MV-4-11 (cell line): ENCODE measurements at regions not wholly inside any gene's neighbourhood (a gene's known extent, or its start where the extent isn't known, plus 50 kb on each side); places are given as distances from the start of the nearest gene placed in this dataset.

Experiments
- DNase-seq: peaks from one replicate; lab custom pipeline; 2025; lab: John Stamatoyannopoulos, UW

GRCh38 chr5:89471115-89471514 lies 588.1 kb upstream of the MEF2C start:
- DNase-seq: no peak

GRCh38 chr5:89470658-89471057 lies 587.7 kb upstream of the MEF2C start:
- DNase-seq: no peak

DNA sequence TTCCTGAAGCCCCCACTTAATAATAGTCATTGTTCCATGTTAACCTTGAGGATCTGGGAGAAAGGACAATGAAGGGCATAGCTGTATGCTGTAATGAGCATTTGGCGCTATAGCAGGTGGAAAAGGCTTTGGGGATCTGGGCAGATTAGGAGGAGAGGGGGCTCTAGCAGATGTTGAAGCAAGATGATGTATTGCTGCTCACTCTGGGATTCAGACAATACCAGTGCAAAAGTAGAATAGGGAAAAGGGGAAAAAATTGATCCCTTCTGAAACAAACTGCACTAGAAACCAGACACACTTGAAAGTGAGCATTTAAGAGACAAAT lies 575.3 kb upstream of the MEF2C start:
- no peak for DNase-seq

DNA sequence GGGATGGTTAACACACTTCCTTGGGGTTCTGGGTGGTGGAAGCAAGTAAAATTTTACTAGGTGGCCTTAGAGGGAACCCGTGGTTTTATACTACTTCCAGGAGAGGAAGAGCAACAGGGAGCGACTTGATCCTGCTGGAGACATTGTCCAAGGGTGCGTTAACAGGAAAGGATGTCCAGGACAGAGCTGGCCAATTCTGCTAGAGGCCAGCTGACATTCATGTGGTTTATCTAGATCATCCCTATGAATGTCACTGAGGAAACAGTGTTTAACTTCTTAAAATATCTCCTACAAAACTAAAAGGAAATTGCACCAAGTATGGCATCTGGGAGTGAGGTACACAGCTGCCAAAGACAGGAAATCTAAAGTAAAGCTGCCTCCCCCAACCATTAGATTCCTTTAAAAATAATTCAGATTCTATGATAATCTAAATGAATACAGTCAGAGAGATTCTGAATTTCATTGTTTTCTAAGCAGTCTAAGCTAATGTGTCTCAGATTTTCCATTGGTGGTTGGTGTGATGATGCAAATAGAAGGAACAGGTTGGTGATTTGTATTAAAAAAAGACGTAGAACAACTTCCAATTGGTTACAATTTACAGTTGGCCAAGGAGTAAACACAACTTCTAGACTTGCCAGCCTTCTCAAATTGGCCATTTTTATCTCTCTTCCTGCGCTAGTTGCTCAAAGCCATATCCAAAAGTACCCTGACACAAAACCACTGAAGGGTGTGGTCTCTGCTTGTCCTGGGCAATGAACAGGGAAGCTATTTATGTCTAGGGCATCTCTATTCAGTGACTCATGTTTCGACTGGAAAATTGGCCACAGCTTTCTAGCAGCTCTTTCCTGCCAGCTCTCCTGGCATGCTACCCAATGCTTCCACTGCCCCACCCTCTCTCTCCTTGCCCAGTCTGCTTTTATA lies 574.7 kb upstream of the MEF2C start:
- DNase-seq: peak; percentile 50

GRCh38 chr5:89452081-89452480 lies 569.1 kb upstream of the MEF2C start:
- DNase-seq: no peak

DNA sequence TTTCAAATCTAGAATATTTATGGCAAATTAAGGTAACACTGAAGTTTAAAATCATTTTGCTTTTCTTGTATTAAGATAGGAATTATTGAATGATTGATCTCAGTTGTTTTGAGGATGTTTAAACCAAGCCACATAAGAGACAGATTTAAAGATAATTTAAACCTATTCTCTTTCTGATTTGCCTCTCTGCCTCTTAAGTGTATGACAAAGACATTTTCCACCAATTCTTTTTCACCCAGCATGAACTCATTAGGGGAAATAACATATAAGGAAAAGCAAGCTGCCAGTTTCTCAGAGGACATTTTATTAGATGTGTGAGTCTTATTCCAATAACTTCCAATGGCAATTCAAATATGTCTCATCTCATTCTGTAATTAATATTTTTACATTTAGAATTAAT lies 568.3 kb upstream of the MEF2C start:
- no peak for DNase-seq

GRCh38 chr5:89450149-89450538 lies 567.2 kb upstream of the MEF2C start:
- no peak for DNase-seq

DNA sequence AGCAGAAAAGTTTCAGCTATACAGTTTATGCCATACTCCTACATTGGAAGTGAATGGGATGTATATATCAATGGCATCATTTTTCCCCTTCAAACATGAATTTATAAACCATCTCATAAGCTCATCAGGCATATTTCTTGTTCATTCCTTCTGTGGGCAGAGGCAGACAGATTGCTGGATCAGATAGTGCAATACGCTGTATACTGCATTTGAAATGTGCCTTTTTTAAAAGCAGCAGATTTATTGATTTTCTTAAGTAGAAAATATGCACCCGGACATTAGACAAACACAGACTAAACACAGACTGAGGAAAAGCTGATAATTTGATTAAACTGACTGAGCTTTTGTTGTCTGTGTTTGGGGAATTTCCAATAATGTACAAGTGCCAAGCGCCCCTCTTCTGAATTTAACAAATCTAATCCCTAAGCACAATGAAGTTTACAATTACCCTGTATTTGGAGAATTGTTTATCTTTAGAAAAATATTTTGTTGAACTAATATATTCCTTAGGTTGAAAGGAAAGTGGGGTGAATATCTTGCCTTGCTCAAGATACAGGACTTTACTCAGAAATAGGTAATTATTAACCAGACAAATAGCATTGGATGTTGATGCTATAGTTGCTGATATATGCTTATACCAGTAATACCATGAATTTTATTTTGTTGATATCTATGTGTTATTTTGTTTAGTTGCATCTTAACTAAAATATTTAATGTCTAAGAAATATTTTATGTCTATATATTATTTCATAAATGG lies 566.6 kb upstream of the MEF2C start:
- no peak for DNase-seq

GRCh38 chr5:89447027-89447426 lies 564.0 kb upstream of the MEF2C start:
- no peak for DNase-seq

- no peak for DNase-seq
Observed at GRCh38 chr5:89445106-89445745, 562.2 kb upstream of the MEF2C start.

GRCh38 chr5:89444088-89444487 lies 561.1 kb upstream of the MEF2C start:
- DNase-seq: peak; percentile 69

GRCh38 chr5:89443508-89443907 lies 560.5 kb upstream of the MEF2C start:
- DNase-seq: no peak

- DNase-seq: no peak
Observed at GRCh38 chr5:89441965-89442364, 559.0 kb upstream of the MEF2C start.

DNA sequence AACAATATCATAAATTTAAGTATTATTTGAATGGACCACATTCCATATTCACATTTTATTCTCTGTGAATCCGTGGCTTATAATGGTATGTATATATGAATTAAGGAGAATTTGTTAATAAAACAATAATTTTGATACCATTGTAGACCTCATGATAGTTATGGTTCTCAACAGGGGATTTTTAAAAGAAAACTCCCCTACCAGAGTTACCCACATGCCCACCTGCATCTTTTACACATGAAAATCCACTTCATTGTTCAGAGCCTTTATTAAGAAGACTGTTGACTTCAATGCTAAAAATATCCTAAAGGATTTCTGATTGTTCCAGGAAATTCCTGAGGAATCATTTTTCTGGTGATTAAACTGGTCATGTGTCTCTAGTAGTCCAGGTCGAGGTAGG lies 557.7 kb upstream of the MEF2C start:
- DNase-seq: no peak

DNA sequence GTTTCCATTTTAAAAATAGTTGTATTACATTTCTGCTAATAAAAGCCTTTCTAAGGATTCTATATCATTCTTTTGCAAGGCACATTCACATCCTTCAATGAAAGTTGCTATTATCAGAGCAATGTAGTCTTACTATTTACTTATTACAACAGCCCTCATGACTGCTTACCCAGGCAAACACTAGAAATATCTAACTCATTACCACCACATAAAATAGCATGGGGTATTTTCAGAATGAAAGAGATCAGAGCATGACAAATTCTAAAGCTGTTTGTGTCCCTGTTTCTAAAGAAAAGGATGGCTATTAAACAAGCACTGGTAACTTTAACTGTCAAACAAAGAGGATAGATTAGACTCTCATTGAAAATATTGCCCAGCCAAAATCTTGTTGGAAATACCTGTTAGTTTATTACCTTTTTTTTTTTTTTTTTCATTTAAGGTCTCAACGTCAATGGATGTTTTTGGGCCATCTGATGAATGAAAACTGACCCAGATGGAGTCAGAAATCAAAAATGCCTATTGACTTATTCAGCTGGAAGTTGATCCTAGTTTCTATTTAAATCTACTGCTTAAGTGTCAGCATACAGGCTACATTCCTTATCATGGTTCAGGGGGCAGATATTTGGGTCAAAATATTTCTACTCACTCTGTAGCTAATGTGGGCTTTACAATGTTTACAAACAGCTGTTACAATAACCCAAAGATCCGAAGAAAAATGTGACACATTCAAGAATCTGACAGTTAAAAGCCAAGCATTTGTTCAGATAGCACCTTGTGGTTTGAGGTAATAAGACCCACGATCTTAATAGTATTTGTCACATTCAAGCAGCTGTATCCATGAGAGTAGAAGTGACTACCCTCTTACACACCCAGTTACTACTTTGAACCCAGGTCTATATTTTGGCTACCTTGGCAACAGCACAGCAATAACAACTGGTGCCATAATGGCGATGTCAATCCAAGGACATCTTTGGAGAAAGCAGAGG lies 554.8 kb upstream of the MEF2C start:
- DNase-seq: no peak

- DNase-seq: no peak
Observed at GRCh38 chr5:89436464-89436863, 553.5 kb upstream of the MEF2C start.

GRCh38 chr5:89435347-89435746 lies 552.4 kb upstream of the MEF2C start:
- DNase-seq: no peak

DNA sequence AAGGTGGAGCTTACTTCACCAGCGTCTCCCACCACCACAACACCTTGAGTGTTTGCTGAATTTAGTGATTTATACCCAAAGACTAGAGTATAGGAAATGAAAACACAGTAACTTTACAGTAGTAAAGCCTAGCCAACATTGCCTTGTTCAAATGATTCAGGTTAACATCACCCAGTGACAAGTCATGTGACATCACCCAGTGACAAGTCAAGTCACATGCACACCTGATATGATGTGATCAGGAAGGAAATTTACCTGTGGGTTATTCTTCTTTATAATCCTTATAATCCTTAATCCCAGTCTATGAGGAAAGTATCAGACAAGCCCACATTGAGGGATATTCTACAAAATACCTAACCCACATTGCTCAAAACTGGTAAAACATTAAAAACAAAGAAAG lies 545.6 kb upstream of the MEF2C start:
- DNase-seq: no peak

DNA sequence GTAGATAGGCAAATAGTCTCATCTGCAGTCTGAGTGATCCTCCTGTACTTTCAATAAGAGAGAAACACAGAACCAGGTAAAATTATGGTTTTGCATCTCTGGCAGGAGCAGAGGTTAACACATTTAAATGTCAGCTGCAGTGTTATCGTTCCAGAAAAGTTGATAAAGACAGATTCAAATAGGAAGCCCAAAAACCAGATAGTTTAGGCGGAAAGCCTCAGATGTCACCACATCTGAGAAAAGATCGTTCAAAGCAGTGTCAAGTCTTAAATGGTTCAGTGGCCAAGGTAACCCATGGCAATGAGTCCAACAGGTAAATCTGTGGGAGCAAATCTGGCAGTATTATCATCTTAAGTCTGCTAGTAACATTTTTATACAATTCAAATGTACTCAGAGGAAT lies 542.1 kb upstream of the MEF2C start:
- no peak for DNase-seq

GRCh38 chr5:89421035-89421434 lies 538.1 kb upstream of the MEF2C start:
- DNase-seq: no peak

GRCh38 chr5:89418407-89419085 lies 535.6 kb upstream of the MEF2C start:
- DNase-seq: peak; percentile 55
